HCT116 (cell line): ENCODE measurements at regions not wholly inside any gene's neighbourhood (a gene's known extent, or its start where the extent isn't known, plus 50 kb on each side); places are given as distances from the start of the nearest gene placed in this dataset.

Experiments used
- ATAC-seq: fragments of 200-7000 bp; cut with Tn5 transposase; 2 replicates; pipeline ENCODE4 v1.9.1; 2020; ENCODE audit warnings: mild to moderate bottlenecking, moderate library complexity
- BruUV-seq: library from RNA; stranded (reverse); fragments of 400-500 nt; replicated peaks from 2 replicates; lab custom pipeline; 2021; lab: Mats Ljungman, UMichigan
- CTCF ChIA-PET: fragments of 300-600 bp; sonication (Branson Sonifier 250); formaldehyde crosslinking; loops from one replicate; lab custom pipeline; 2021; ENCODE audit warnings: antibody characterized with exemption; lab: Charles Lee
- POLR2A ChIA-PET: fragments of 300-600, 350-600 bp; sonication (Branson Sonifier 250); formaldehyde crosslinking; loops from one replicate; lab custom pipeline; 2021; ENCODE audit warnings: antibody characterized with exemption; lab: Charles Lee
- RAD21 ChIA-PET, 2 experiments: fragments of 300-600 bp; sonication (Branson Sonifier 250); formaldehyde crosslinking; loops; one replicate each; lab custom pipeline; 2023; ENCODE audit warnings: low total read pairs in 2 of 2; ENCODE audit not compliant: uncharacterized antibody in 2 of 2, unreplicated experiment in 2 of 2, low non-redundant PET in 1 of 2; lab: Charles Lee
- DNase-seq: peaks from one replicate; pipeline ENCODE4 v3.0.0-alpha.2; 2010; ENCODE audit warnings: low read depth, low spot score
- H2AFZ ChIP-seq: fragments of 200-600 bp; shearing (Covaris generic), sonication (generic); 2 replicates; pipeline ENCODE4 v1.6.1; 2017; ENCODE audit warnings: low read depth, mixed run types, mixed read lengths, antibody characterized with exemption, low read length; ENCODE audit not compliant: poor library complexity, severe bottlenecking
- H3K27ac ChIP-seq: 2 replicates; pipeline ENCODE4 v1.5.1; 2012; ENCODE audit warnings: low read depth, low read length
- H3K27me3 ChIP-seq: fragments of 200-600 bp; sonication (generic); 2 replicates; pipeline ENCODE4 v1.6.1; 2016; ENCODE audit warnings: mixed run types, low read length, mixed read lengths; ENCODE audit not compliant: insufficient read depth
- H3K36me3 ChIP-seq, 2 experiments: fragments of 200-500 bp in 1 of 2; fragments of 200-600 bp in 1 of 2; sonication (Bioruptor generic) in 1 of 2; sonication (generic) in 1 of 2; 2 replicates each; pipeline versions ENCODE4 v1.5.1 to v1.6.1; 2014 to 2016; ENCODE audit warnings: low read length in 2 of 2, inconsistent platforms in 1 of 2, mixed read lengths in 1 of 2, mixed run types in 1 of 2; ENCODE audit not compliant: insufficient read depth in 2 of 2, control insufficient read depth in 1 of 2
- H3K4me1 ChIP-seq, 2 experiments: fragments of 200-600 bp in 1 of 2; sonication (generic) in 1 of 2; 2 replicates each; pipeline versions ENCODE4 v1.5.1 to v1.6.1; 2012 to 2017; ENCODE audit warnings: low read length in 2 of 2, inconsistent platforms in 1 of 2, mild to moderate bottlenecking in 1 of 2, mixed read lengths in 1 of 2, mixed run types in 1 of 2, moderate library complexity in 1 of 2; ENCODE audit not compliant: insufficient read depth in 2 of 2, control insufficient read depth in 1 of 2
- H3K4me2 ChIP-seq: fragments of 200-600 bp; sonication (generic); 2 replicates; pipeline ENCODE4 v1.6.1; 2017; ENCODE audit warnings: mixed run types, low read length, mixed read lengths
- H3K4me3 ChIP-seq, 2 experiments: fragments of 200-600 bp in 1 of 2; sonication (generic) in 1 of 2; replicated peaks in 1 of 2; 2 replicates each; pipeline ENCODE4 v1.5.1; 2011 to 2016; ENCODE audit warnings: low read length in 2 of 2, control low read depth in 1 of 2, low read depth in 1 of 2, mild to moderate bottlenecking in 1 of 2, mixed read lengths in 1 of 2, mixed run types in 1 of 2
- H3K79me2 ChIP-seq: fragments of 200-600 bp; sonication (generic); 2 replicates; pipeline ENCODE4 v1.6.1; 2017; ENCODE audit warnings: mild to moderate bottlenecking, mixed run types, low read length, moderate library complexity, mixed read lengths; ENCODE audit not compliant: insufficient read depth
- H3K9ac ChIP-seq: fragments of 200-600 bp; sonication (generic); 2 replicates; pipeline ENCODE4 v1.6.1; 2016; ENCODE audit warnings: low read length, mixed read lengths
- H3K9me2 ChIP-seq: fragments of 200-600 bp; sonication (generic), shearing (Covaris generic); 2 replicates; pipeline ENCODE4 v1.6.1; 2017; ENCODE audit warnings: mixed run types, mild to moderate bottlenecking, moderate library complexity; ENCODE audit not compliant: insufficient read depth
- H3K9me3 ChIP-seq, 2 experiments: fragments of 200-500 bp in 1 of 2; fragments of 200-600 bp in 1 of 2; sonication (Bioruptor generic) in 1 of 2; sonication (generic) in 1 of 2; 2 replicates each; pipeline ENCODE4 v1.6.1; 2014 to 2017; ENCODE audit warnings: low read length in 2 of 2, mixed read lengths in 2 of 2, inconsistent platforms in 1 of 2, low read depth in 1 of 2, mild to moderate bottlenecking in 1 of 2, mixed run types in 1 of 2, moderate library complexity in 1 of 2; ENCODE audit not compliant: control insufficient read depth in 1 of 2, insufficient read depth in 1 of 2
- H4K20me1 ChIP-seq: fragments of 200-600 bp; sonication (generic), shearing (Covaris generic); 2 replicates; pipeline ENCODE4 v1.6.1; 2017; ENCODE audit warnings: mixed run types, mild to moderate bottlenecking, moderate library complexity; ENCODE audit not compliant: insufficient read depth
- EGR1 ChIP-seq: IDR thresholded peaks from 2 replicates; pipeline ENCODE4 v1.6.1; 2012; ENCODE audit warnings: low read depth
- ELF1 ChIP-seq: IDR thresholded peaks from 2 replicates; pipeline ENCODE4 v1.6.1; 2012; ENCODE audit warnings: low read depth, borderline replicate concordance
- EZH2 ChIP-seq: fragments of 200-600 bp; sonication (generic); IDR thresholded peaks from 2 replicates; pipeline ENCODE4 v1.6.1; 2017; ENCODE audit warnings: antibody characterized with exemption, mixed run types
- JUND ChIP-seq: IDR thresholded peaks from 2 replicates; pipeline ENCODE4 v1.6.1; 2012
- POLR2A ChIP-seq: IDR thresholded peaks from 2 replicates; pipeline ENCODE4 v1.7.0; 2011; ENCODE audit warnings: borderline replicate concordance; ENCODE audit not compliant: insufficient read depth, insufficient read length; ENCODE audit errors: extremely low read depth
- POLR2AphosphoS5 ChIP-seq: IDR thresholded peaks from 2 replicates; pipeline ENCODE4 v1.6.1; 2011; ENCODE audit warnings: mild to moderate bottlenecking, low read depth, low read length, moderate library complexity
- SRF ChIP-seq: IDR thresholded peaks from 2 replicates; pipeline ENCODE4 v1.6.1; 2012; ENCODE audit warnings: low read depth
- YY1 ChIP-seq: IDR thresholded peaks from 2 replicates; pipeline ENCODE4 v1.6.1; 2011; ENCODE audit warnings: low read length, low read depth, moderate library complexity, mild to moderate bottlenecking; ENCODE audit not compliant: insufficient replicate concordance; ENCODE audit errors: extremely low read depth
- ZFX ChIP-seq: fragments of 450-650 bp; IDR thresholded peaks from 2 replicates; pipeline ENCODE4 v1.6.1; 2017
- intact Hi-C: fragments of 100-400 bp; cut with micrococcal nuclease; formaldehyde crosslinking; loops from 2 replicates; pipeline ENCODE4 v1.10.0; 2022
- TF ChIP-seq, protein P1 (sequence below), 3 experiments: fragments of 200-600 bp in 1 of 3; sonication (generic) in 1 of 3; IDR thresholded peaks in 2 of 3; conservative IDR thresholded peaks in 1 of 3; 2 replicates each; pipeline ENCODE4 v1.5.1; 2012 to 2017; ENCODE audit warnings: low read depth in 2 of 3, low read length in 2 of 3, antibody characterized with exemption in 1 of 3, borderline replicate concordance in 1 of 3, control low read depth in 1 of 3, mild to moderate bottlenecking in 1 of 3, mixed read lengths in 1 of 3, mixed run types in 1 of 3, moderate library complexity in 1 of 3; ENCODE audit not compliant: insufficient read depth in 1 of 3
- TF ChIP-seq, protein P2 (sequence below): IDR thresholded peaks from 2 replicates; pipeline ENCODE4 v1.6.1; 2012; ENCODE audit warnings: low read depth

DNA sequence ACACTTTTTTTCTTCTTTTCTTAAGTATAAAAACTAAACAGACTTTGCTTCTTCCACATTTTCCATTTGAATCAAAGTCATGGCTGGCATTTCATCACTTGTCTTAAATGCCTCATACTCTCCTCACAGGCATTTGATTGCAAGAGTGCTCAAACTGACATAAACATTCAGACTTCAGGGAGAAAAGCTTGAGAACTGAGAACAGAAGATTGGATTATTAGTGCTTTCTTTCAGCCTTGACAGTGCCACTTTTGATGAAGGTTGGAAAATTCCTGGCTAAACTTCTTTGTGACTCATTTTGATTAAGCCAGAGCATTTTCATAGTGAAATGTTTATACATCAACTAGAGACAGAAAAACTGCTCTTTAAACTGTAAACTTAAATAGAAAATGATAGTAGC, 544.4 kb downstream of the DIPK2A start:
- H3K36me3 ChIP-seq = no peaks in the 10 kb centered on the region
- DNase-seq (no peak), ATAC-seq (no peak)
- intact Hi-C loops = no loop called here
- H3K4me3 ChIP-seq = no peak overlapping the region
- RAD21 ChIA-PET = no interaction called here
- H3K9me2 ChIP-seq = no peaks in the 10 kb centered on the region
- no peaks in the 10 kb centered on the region for H3K79me2 ChIP-seq
- H3K4me1 ChIP-seq = no peaks in the 10 kb centered on the region
- no peak overlapping the region for H3K9ac ChIP-seq
- no peaks in the 10 kb centered on the region for H3K9me3 ChIP-seq
- no peak overlapping the region for H2AFZ ChIP-seq
- H3K4me2 ChIP-seq = no peak overlapping the region
- H4K20me1 ChIP-seq = no peaks in the 10 kb centered on the region
- TF ChIP-seq SRF (no peak), EZH2 (no peak), ZFX (no peak), YY1 (no peak), POLR2AphosphoS5 (no peak), ELF1 (no peak), JUND (no peak), EGR1 (no peak), POLR2A (no peak)
- TF ChIP-seq, protein P1, sequence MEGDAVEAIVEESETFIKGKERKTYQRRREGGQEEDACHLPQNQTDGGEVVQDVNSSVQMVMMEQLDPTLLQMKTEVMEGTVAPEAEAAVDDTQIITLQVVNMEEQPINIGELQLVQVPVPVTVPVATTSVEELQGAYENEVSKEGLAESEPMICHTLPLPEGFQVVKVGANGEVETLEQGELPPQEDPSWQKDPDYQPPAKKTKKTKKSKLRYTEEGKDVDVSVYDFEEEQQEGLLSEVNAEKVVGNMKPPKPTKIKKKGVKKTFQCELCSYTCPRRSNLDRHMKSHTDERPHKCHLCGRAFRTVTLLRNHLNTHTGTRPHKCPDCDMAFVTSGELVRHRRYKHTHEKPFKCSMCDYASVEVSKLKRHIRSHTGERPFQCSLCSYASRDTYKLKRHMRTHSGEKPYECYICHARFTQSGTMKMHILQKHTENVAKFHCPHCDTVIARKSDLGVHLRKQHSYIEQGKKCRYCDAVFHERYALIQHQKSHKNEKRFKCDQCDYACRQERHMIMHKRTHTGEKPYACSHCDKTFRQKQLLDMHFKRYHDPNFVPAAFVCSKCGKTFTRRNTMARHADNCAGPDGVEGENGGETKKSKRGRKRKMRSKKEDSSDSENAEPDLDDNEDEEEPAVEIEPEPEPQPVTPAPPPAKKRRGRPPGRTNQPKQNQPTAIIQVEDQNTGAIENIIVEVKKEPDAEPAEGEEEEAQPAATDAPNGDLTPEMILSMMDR (IDR thresholded peaks at IDR 0.05 in 2 of 3, conservative IDR thresholded peaks at IDR 0.05 in 1 of 3; ENCODE audit: borderline replicate concordance in 1 of 3, insufficient read depth in 1 of 3, low read depth in 2 of 3, low read length in 2 of 3) = no peak
- TF ChIP-seq, protein P2, sequence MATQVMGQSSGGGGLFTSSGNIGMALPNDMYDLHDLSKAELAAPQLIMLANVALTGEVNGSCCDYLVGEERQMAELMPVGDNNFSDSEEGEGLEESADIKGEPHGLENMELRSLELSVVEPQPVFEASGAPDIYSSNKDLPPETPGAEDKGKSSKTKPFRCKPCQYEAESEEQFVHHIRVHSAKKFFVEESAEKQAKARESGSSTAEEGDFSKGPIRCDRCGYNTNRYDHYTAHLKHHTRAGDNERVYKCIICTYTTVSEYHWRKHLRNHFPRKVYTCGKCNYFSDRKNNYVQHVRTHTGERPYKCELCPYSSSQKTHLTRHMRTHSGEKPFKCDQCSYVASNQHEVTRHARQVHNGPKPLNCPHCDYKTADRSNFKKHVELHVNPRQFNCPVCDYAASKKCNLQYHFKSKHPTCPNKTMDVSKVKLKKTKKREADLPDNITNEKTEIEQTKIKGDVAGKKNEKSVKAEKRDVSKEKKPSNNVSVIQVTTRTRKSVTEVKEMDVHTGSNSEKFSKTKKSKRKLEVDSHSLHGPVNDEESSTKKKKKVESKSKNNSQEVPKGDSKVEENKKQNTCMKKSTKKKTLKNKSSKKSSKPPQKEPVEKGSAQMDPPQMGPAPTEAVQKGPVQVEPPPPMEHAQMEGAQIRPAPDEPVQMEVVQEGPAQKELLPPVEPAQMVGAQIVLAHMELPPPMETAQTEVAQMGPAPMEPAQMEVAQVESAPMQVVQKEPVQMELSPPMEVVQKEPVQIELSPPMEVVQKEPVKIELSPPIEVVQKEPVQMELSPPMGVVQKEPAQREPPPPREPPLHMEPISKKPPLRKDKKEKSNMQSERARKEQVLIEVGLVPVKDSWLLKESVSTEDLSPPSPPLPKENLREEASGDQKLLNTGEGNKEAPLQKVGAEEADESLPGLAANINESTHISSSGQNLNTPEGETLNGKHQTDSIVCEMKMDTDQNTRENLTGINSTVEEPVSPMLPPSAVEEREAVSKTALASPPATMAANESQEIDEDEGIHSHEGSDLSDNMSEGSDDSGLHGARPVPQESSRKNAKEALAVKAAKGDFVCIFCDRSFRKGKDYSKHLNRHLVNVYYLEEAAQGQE = no peak
- POLR2A ChIA-PET = no interaction called here
- no peak overlapping the region for H3K27ac ChIP-seq
- BruUV-seq = no TSS peak
- CTCF ChIA-PET = no interaction called here
- H3K27me3 ChIP-seq = no peaks in the 10 kb centered on the region
